Sigmoid colon (tissue), 6 donors: ENCODE measurements at regions not wholly inside any gene's neighbourhood (a gene's known extent, or its start where the extent isn't known, plus 50 kb on each side); places are given as distances from the start of the nearest gene placed in this dataset.

Source experiments
- DNase-seq: peaks from one replicate; pipeline ENCODE4 v3.0.0-alpha.2; 2019
- H3K27ac ChIP-seq, 4 donors: fragments of 200-600 bp; sonication (generic); one replicate each; pipeline ENCODE4 v1.5.1; 2016 to 2019; ENCODE audit warnings: mild to moderate bottlenecking in 1 of 4
- H3K27me3 ChIP-seq, 3 donors: fragments of 200-600 bp; sonication (generic); one replicate each; pipeline ENCODE4 v1.5.1; 2019; ENCODE audit warnings: mild to moderate bottlenecking in 1 of 3
- H3K36me3 ChIP-seq, 4 donors: fragments of 200-600 bp; sonication (generic); one replicate each; pipeline ENCODE4 v1.5.1; 2016 to 2019
- H3K4me1 ChIP-seq, 4 donors: fragments of 200-600 bp; sonication (generic); one replicate each; pipeline ENCODE4 v1.5.1; 2017 to 2019
- H3K4me3 ChIP-seq, 4 donors: fragments of 200-600 bp; sonication (generic); one replicate each; pipeline ENCODE4 v1.5.1; 2017 to 2019; ENCODE audit warnings: mild to moderate bottlenecking in 2 of 4, moderate library complexity in 1 of 4
- H3K9me3 ChIP-seq, 4 donors: fragments of 200-600 bp in 3 of 4; sonication (generic) in 3 of 4; one replicate each; pipeline versions ENCODE4 v1.5.1 to v1.6.1; 2013 to 2019
- EP300 ChIP-seq, 4 donors: sonication (generic); formaldehyde crosslinking; IDR thresholded peaks; one replicate each; pipeline ENCODE4 v1.6.1; 2017; ENCODE audit warnings: antibody characterized with exemption in 4 of 4
- POLR2A ChIP-seq, 2 donors: fragments of 450-650 bp; IDR thresholded peaks; one replicate each; pipeline ENCODE4 v1.6.1; 2016; ENCODE audit warnings: antibody characterized with exemption in 2 of 2, mild to moderate bottlenecking in 2 of 2, moderate library complexity in 2 of 2
- POLR2AphosphoS5 ChIP-seq, 4 donors: sonication (generic); formaldehyde crosslinking; IDR thresholded peaks; one replicate each; pipeline ENCODE4 v1.6.1; 2017; ENCODE audit warnings: antibody characterized with exemption in 4 of 4
- WGBS, 2 donors: extraction: QIAGEN DNeasy Blood & Tissue Kit; methylation state at CpG; one replicate each; pipeline ENCODE4 v1.1.7; 2013; 5-methylcytosine and 5-hydroxymethylcytosine counted together
- intact Hi-C: fragments of 100-400 bp; cut with DNase I; formaldehyde crosslinking; loops from one replicate; pipeline ENCODE4 v1.15.1; 2023
- TF ChIP-seq, protein P1 (sequence below), 4 experiments: fragments of 450-650 bp in 3 of 4; fragments of 200-600 bp in 1 of 4; IDR thresholded peaks; one replicate each; pipeline ENCODE4 v1.5.1; 2016 to 2019; ENCODE audit warnings: antibody characterized with exemption in 4 of 4, mild to moderate bottlenecking in 3 of 4, moderate library complexity in 2 of 4
- donor health status: healthy with polysubstance abuse.
- donor health status: healthy.

DNA sequence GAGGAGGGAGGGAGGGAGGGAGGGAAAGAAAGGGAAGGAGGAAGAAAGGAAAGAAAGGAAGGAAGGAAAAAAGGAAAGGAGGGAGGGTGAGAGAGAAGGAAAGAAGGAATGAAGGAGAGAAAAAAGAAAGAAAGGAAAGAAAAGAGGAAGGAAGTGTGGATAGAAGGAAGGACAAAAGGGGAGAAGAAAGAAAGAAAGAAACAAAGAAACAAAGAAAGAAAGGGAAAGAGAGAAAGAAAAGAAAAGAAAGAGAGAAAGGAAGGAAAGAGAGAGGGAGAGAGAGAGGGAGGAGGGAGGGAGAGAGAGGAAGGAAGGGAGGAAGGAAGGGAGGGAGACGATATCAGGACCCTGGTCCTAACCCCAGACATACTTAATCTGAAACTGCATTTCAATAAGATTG, 146.2 kb upstream of the ZC3H11B start:
- Histone ChIP-seq H3K27ac (no peak overlapping the region), H3K27me3 (no peaks in the 10 kb centered on the region), H3K4me1 (no peaks in the 10 kb centered on the region), H3K36me3 (no peaks in the 10 kb centered on the region), H3K4me3 (no peak overlapping the region), H3K9me3 (no peaks in the 10 kb centered on the region)
- TF ChIP-seq, protein P1, sequence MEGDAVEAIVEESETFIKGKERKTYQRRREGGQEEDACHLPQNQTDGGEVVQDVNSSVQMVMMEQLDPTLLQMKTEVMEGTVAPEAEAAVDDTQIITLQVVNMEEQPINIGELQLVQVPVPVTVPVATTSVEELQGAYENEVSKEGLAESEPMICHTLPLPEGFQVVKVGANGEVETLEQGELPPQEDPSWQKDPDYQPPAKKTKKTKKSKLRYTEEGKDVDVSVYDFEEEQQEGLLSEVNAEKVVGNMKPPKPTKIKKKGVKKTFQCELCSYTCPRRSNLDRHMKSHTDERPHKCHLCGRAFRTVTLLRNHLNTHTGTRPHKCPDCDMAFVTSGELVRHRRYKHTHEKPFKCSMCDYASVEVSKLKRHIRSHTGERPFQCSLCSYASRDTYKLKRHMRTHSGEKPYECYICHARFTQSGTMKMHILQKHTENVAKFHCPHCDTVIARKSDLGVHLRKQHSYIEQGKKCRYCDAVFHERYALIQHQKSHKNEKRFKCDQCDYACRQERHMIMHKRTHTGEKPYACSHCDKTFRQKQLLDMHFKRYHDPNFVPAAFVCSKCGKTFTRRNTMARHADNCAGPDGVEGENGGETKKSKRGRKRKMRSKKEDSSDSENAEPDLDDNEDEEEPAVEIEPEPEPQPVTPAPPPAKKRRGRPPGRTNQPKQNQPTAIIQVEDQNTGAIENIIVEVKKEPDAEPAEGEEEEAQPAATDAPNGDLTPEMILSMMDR (IDR thresholded peaks at IDR 0.05) = no peak
- no peak for TF ChIP-seq POLR2AphosphoS5 (IDR thresholded peaks at IDR 0.05)
- DNase-seq = no peak
- WGBS, 2 donors = 32 to 37% methylated on average over 1 of the region's 1 CpG
- intact Hi-C loops = no loop called here

DNA sequence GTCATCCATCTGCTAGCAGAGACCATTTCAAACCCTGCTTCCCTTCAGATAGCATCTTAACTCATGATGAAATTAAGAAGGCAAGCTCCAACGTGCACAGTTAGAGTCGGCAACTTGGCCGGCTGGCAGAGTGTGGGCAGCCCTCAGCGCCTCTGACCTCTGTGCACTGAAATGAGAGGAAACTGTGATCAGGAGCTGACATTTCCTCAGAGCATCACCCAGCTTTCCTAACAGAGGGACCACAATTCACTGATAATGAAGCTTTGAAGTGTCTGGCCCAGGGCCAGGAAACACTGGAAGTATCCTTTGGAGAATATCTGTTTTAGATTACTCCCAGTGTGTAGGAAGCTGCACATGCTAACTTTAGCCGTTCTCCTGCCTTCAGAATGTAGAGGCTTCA, 145.0 kb upstream of the ZC3H11B start:
- DNase-seq = no peak
- TF ChIP-seq, protein P1 (IDR thresholded peaks at IDR 0.05) = no peak
- TF ChIP-seq EP300 (IDR thresholded peaks at IDR 0.05) (no peak), POLR2A (IDR thresholded peaks at IDR 0.05) (no peak), POLR2AphosphoS5 (IDR thresholded peaks at IDR 0.05) (no peak)
- 61 to 75% methylated on average over 5 of the region's 5 CpGs for WGBS, 2 donors
- Histone ChIP-seq H3K27me3 (no peaks in the 10 kb centered on the region), H3K27ac (no peak overlapping the region), H3K36me3 (no peaks in the 10 kb centered on the region), H3K9me3 (no peaks in the 10 kb centered on the region), H3K4me1 (peaks cover 0 to 5% (median 2%) of the 10 kb centered on the region in 4 donors), H3K4me3 (no peak overlapping the region)
- intact Hi-C loops = no loop called here

DNA sequence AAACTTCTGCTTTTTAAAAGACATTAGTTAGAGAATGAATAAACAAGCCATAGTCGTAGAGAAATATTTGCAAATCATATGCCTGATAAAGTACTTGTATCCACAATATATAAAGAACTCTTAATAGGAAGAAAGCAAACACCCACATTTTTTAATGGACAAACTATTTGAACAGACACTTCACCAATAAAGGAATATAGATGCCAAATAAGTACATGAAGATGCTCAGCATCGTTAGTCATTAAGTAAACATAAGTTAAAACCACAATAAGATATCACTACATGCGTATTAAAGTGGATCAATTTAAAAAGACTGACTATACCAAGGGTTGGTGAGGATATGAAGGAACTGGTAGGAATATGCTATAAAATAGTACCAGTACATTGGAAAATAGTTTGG, 142.3 kb upstream of the ZC3H11B start:
- Histone ChIP-seq H3K27ac (no peak overlapping the region), H3K36me3 (no peaks in the 10 kb centered on the region), H3K4me3 (no peak overlapping the region), H3K27me3 (no peaks in the 10 kb centered on the region), H3K4me1 (peaks cover 0 to 11% (median 3%) of the 10 kb centered on the region in 4 donors), H3K9me3 (no peaks in the 10 kb centered on the region)
- 85 to 88% methylated on average over 3 of the region's 3 CpGs for WGBS, 2 donors
- intact Hi-C loops = no loop called here
- TF ChIP-seq POLR2AphosphoS5 (IDR thresholded peaks at IDR 0.05) (no peak), POLR2A (IDR thresholded peaks at IDR 0.05) (no peak), EP300 (IDR thresholded peaks at IDR 0.05) (no peak)
- TF ChIP-seq, protein P1 (IDR thresholded peaks at IDR 0.05) = no peak
- no peak for DNase-seq

DNA sequence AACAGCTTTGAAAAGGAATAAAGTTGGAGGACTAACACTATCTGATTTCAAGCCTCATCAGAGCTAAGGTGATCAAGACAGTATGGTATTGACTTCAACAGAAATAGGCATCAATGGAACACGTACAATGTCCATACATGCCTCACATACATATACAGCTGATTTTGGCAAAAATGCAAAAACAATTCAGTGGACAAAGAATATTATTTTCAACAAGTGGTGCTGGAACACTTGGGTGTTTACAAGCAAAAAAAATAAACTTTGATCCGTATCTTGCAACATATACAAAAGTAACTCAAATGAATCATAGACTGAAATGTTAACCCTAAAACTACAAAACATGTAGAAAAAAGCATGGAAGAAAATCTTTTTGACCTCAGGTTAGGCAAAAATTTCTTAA, 141.9 kb upstream of the ZC3H11B start:
- 42 to 75% methylated on average over 2 of the region's 2 CpGs for WGBS, 2 donors
- Histone ChIP-seq H3K27ac (no peak overlapping the region), H3K9me3 (no peaks in the 10 kb centered on the region), H3K4me1 (peaks cover 0 to 11% (median 3%) of the 10 kb centered on the region in 4 donors), H3K27me3 (no peaks in the 10 kb centered on the region), H3K4me3 (no peak overlapping the region), H3K36me3 (no peaks in the 10 kb centered on the region)
- DNase-seq = no peak
- intact Hi-C loops = no loop called here
- TF ChIP-seq, protein P1 (IDR thresholded peaks at IDR 0.05) = no peak
- TF ChIP-seq POLR2AphosphoS5 (IDR thresholded peaks at IDR 0.05) (no peak), EP300 (IDR thresholded peaks at IDR 0.05) (no peak), POLR2A (IDR thresholded peaks at IDR 0.05) (no peak)

DNA sequence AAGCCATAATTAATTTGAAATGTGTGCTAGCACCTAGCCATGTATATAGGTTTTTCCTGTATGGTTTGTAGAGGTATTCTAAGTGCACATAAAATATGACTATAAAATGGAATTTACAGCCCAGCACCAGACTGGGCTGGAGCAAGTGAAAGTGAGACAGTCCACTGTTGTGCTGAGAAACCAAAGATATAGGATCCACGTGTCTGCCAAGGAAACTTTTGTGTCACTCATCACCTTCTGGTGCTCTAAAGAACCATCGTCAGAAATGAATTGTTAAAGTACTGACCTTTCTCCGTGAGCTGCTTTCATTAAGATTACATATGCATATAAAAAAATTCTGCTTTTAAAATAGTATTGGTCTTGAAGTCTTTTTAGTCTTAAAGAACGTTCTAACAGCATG, 141.0 kb upstream of the ZC3H11B start:
- H3K27me3 ChIP-seq = no peaks in the 10 kb centered on the region
- 54 to 57% methylated on average over 4 of the region's 4 CpGs for WGBS, 2 donors
- H3K27ac ChIP-seq = no peak overlapping the region
- TF ChIP-seq, protein P1 (IDR thresholded peaks at IDR 0.05) = no peak
- TF ChIP-seq EP300 (IDR thresholded peaks at IDR 0.05) (no peak), POLR2AphosphoS5 (IDR thresholded peaks at IDR 0.05) (no peak), POLR2A (IDR thresholded peaks at IDR 0.05) (no peak)
- intact Hi-C loops = no loop called here
- H3K4me3 ChIP-seq = no peak overlapping the region
- DNase-seq = no peak
- peaks cover 0 to 11% (median 3%) of the 10 kb centered on the region in 4 donors for H3K4me1 ChIP-seq
- H3K36me3 ChIP-seq = no peaks in the 10 kb centered on the region
- no peaks in the 10 kb centered on the region for H3K9me3 ChIP-seq
